ENCODE measurements at regions not wholly inside any gene's neighbourhood (a gene's known extent, or its start where the extent isn't known, plus 50 kb on each side); places are given as distances from the start of the nearest gene placed in this dataset.
A peak's percentile ranks its signal among the peaks of the same experiment; 100 is the strongest.
"Not testable (repeated sequence)": the region's sequence is repeated elsewhere in the genome, so short reads cannot be mapped to it uniquely, and the experiment has no call there.

GRCh38 chr5:126280846-126281245, 142.4 kb upstream of the GRAMD2B start:
- Histone ChIP-seq H3K4me3 (no peak overlapping the region), H3K9me3 (ENCODE audit: control insufficient read depth in 4 of 4, insufficient read depth in 3 of 4, low read length in 3 of 4) (peaks cover 0 to 2% (median 0%) of the 10 kb centered on the region in 4 donors), H3K4me1 (ENCODE audit: control insufficient read depth in 5 of 5, insufficient read depth in 5 of 5, low read length in 5 of 5) (no peaks in the 10 kb centered on the region), H3K27me3 (ENCODE audit: control insufficient read depth in 3 of 3, insufficient read depth in 3 of 3, low read length in 2 of 3) (no peaks in the 10 kb centered on the region), H3K9ac (ENCODE audit: insufficient read depth in 1 of 2, low read length in 2 of 2) (no peak overlapping the region), H3K36me3 (ENCODE audit: control insufficient read depth in 4 of 4, insufficient read depth in 4 of 4, low read length in 4 of 4) (no peaks in the 10 kb centered on the region), H3K27ac (ENCODE audit: low read depth in 1 of 2, low read length in 1 of 2) (no peak overlapping the region)
- ATAC-seq (ENCODE audit: insufficient read depth, low FRiP score) (no peak), DNase-seq (no peak)
- no peak for TF ChIP-seq CTCF (IDR thresholded peaks at IDR 0.05; ENCODE audit: control extremely low read depth, extremely low read depth)

GRCh38 chr5:126284977-126285696, 138.1 kb upstream of the GRAMD2B start:
- H3K4me1 ChIP-seq (ENCODE audit: control insufficient read depth in 5 of 5, insufficient read depth in 5 of 5, low read length in 5 of 5): no peaks in the 10 kb centered on the region
- H3K27ac ChIP-seq (ENCODE audit: low read depth in 1 of 2, low read length in 1 of 2): no peak overlapping the region
- 80 to 84% methylated on average over 6 of the region's 6 CpGs for WGBS, 2 donors
- TF ChIP-seq CTCF (IDR thresholded peaks at IDR 0.05; ENCODE audit: control extremely low read depth, extremely low read depth): no peak
- ATAC-seq (ENCODE audit: insufficient read depth, low FRiP score) (no peak), DNase-seq (no peak)
- no peaks in the 10 kb centered on the region for H3K27me3 ChIP-seq (ENCODE audit: control insufficient read depth in 3 of 3, insufficient read depth in 3 of 3, low read length in 2 of 3)
- no peak overlapping the region for H3K4me3 ChIP-seq
- no peaks in the 10 kb centered on the region for H3K36me3 ChIP-seq (ENCODE audit: control insufficient read depth in 4 of 4, insufficient read depth in 4 of 4, low read length in 4 of 4)
- H3K9me3 ChIP-seq (ENCODE audit: control insufficient read depth in 4 of 4, insufficient read depth in 3 of 4, low read length in 3 of 4): peaks cover 0 to 1% (median 0%) of the 10 kb centered on the region in 4 donors
- H3K9ac ChIP-seq (ENCODE audit: insufficient read depth in 1 of 2, low read length in 2 of 2): no peak overlapping the region

- H3K36me3 ChIP-seq (ENCODE audit: control insufficient read depth in 4 of 4, insufficient read depth in 4 of 4, low read length in 4 of 4); DNase-seq; ATAC-seq (ENCODE audit: insufficient read depth, low FRiP score); H3K4me3 ChIP-seq; H3K4me1 ChIP-seq (ENCODE audit: control insufficient read depth in 5 of 5, insufficient read depth in 5 of 5, low read length in 5 of 5); H3K9ac ChIP-seq (ENCODE audit: insufficient read depth in 1 of 2, low read length in 2 of 2); H3K27ac ChIP-seq (ENCODE audit: low read depth in 1 of 2, low read length in 1 of 2); H3K27me3 ChIP-seq (ENCODE audit: control insufficient read depth in 3 of 3, insufficient read depth in 3 of 3, low read length in 2 of 3); H3K9me3 ChIP-seq (ENCODE audit: control insufficient read depth in 4 of 4, insufficient read depth in 3 of 4, low read length in 3 of 4): not testable (repeated sequence)
- WGBS, 2 donors: 79 to 95% methylated on average over 2 of the region's 3 CpGs
Measured at GRCh38 chr5:126296121-126296520, 127.1 kb upstream of the GRAMD2B start.

GRCh38 chr5:126300293-126300692, 122.9 kb upstream of the GRAMD2B start:
- Histone ChIP-seq H3K4me1 (ENCODE audit: control insufficient read depth in 5 of 5, insufficient read depth in 5 of 5, low read length in 5 of 5) (no peaks in the 10 kb centered on the region), H3K9ac (ENCODE audit: insufficient read depth in 1 of 2, low read length in 2 of 2) (no peak overlapping the region), H3K4me3 (no peak overlapping the region), H3K36me3 (ENCODE audit: control insufficient read depth in 4 of 4, insufficient read depth in 4 of 4, low read length in 4 of 4) (no peaks in the 10 kb centered on the region), H3K27ac (ENCODE audit: low read depth in 1 of 2, low read length in 1 of 2) (no peak overlapping the region), H3K27me3 (ENCODE audit: control insufficient read depth in 3 of 3, insufficient read depth in 3 of 3, low read length in 2 of 3) (no peaks in the 10 kb centered on the region), H3K9me3 (ENCODE audit: control insufficient read depth in 4 of 4, insufficient read depth in 3 of 4, low read length in 3 of 4) (peaks cover 0 to 7% (median 0%) of the 10 kb centered on the region in 4 donors)
- no peak for TF ChIP-seq CTCF (IDR thresholded peaks at IDR 0.05; ENCODE audit: control extremely low read depth, extremely low read depth)
- DNase-seq (peak in 1 of 3 donors; percentile 6), ATAC-seq (ENCODE audit: insufficient read depth, low FRiP score) (no peak)
- 94 to 95% methylated on average over 3 of the region's 3 CpGs for WGBS, 2 donors

Data from lung (tissue), 11 donors.